ENCODE measurements at regions not wholly inside any gene's neighbourhood (a gene's known extent, or its start where the extent isn't known, plus 50 kb on each side); places are given as distances from the start of the nearest gene placed in this dataset.

DNA sequence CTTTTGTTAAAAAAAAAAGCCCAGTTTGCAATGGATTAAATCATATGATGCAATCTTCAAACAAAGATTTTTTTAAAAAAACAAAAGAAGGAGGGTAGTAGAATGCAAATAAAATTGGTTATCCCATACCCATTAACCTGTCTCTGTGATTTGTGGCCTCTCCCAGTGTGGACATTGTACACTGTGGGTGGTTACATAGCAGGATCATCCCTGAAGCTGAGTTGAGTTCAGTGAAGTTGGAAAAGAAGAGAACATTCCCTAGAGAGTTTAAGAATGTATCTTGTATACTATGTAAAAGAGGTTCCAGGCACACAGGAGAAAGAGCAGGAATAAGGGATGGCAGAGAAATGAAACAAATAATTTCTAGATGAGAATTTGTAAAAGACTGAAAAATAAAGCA, 142.4 kb upstream of the SLC16A7 start:
- no peak for TF ChIP-seq EZH2phosphoT487 (IDR thresholded peaks at IDR 0.05; ENCODE audit: borderline replicate concordance, low read depth, low read length)
- TF ChIP-seq, protein P1, sequence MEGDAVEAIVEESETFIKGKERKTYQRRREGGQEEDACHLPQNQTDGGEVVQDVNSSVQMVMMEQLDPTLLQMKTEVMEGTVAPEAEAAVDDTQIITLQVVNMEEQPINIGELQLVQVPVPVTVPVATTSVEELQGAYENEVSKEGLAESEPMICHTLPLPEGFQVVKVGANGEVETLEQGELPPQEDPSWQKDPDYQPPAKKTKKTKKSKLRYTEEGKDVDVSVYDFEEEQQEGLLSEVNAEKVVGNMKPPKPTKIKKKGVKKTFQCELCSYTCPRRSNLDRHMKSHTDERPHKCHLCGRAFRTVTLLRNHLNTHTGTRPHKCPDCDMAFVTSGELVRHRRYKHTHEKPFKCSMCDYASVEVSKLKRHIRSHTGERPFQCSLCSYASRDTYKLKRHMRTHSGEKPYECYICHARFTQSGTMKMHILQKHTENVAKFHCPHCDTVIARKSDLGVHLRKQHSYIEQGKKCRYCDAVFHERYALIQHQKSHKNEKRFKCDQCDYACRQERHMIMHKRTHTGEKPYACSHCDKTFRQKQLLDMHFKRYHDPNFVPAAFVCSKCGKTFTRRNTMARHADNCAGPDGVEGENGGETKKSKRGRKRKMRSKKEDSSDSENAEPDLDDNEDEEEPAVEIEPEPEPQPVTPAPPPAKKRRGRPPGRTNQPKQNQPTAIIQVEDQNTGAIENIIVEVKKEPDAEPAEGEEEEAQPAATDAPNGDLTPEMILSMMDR (conservative IDR thresholded peaks at IDR 0.05; ENCODE audit: low read length), result no peak
